ENCODE measurements at regions not wholly inside any gene's neighbourhood (a gene's known extent, or its start where the extent isn't known, plus 50 kb on each side); places are given as distances from the start of the nearest gene placed in this dataset.

GRCh38 chr11:20309231-20310025 is 54.1 kb upstream of the HTATIP2 start:
- no peak for TF ChIP-seq GABPA (IDR thresholded peaks at IDR 0.05 in 1 of 2, conservative IDR thresholded peaks at IDR 0.05 in 1 of 2)
- TF ChIP-seq MAX (IDR thresholded peaks at IDR 0.05), result no peak
- TF ChIP-seq, protein P1, sequence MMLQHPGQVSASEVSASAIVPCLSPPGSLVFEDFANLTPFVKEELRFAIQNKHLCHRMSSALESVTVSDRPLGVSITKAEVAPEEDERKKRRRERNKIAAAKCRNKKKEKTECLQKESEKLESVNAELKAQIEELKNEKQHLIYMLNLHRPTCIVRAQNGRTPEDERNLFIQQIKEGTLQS (IDR thresholded peaks at IDR 0.05), result no peak
- TF ChIP-seq NR2F2 (IDR thresholded peaks at IDR 0.05), result no peak
- TF ChIP-seq RAD21 (IDR thresholded peaks at IDR 0.05), result no peak
- no peak for TF ChIP-seq RXRA (IDR thresholded peaks at IDR 0.05)
- no peak for TF ChIP-seq FOXA2 (IDR thresholded peaks at IDR 0.05)
- no peak for TF ChIP-seq YY1 (IDR thresholded peaks at IDR 0.05)
- no peak for TF ChIP-seq HNF4G (IDR thresholded peaks at IDR 0.05)
- TF ChIP-seq TAF1 (conservative IDR thresholded peaks at IDR 0.05), result no peak
- TF ChIP-seq CTCF (IDR thresholded peaks at IDR 0.05; ENCODE audit: low read depth, low read length, missing input control), result no peak
- TF ChIP-seq SP1 (IDR thresholded peaks at IDR 0.05), result no peak
- no peak for TF ChIP-seq ZBTB33 (IDR thresholded peaks at IDR 0.05)
- TF ChIP-seq, protein P2, sequence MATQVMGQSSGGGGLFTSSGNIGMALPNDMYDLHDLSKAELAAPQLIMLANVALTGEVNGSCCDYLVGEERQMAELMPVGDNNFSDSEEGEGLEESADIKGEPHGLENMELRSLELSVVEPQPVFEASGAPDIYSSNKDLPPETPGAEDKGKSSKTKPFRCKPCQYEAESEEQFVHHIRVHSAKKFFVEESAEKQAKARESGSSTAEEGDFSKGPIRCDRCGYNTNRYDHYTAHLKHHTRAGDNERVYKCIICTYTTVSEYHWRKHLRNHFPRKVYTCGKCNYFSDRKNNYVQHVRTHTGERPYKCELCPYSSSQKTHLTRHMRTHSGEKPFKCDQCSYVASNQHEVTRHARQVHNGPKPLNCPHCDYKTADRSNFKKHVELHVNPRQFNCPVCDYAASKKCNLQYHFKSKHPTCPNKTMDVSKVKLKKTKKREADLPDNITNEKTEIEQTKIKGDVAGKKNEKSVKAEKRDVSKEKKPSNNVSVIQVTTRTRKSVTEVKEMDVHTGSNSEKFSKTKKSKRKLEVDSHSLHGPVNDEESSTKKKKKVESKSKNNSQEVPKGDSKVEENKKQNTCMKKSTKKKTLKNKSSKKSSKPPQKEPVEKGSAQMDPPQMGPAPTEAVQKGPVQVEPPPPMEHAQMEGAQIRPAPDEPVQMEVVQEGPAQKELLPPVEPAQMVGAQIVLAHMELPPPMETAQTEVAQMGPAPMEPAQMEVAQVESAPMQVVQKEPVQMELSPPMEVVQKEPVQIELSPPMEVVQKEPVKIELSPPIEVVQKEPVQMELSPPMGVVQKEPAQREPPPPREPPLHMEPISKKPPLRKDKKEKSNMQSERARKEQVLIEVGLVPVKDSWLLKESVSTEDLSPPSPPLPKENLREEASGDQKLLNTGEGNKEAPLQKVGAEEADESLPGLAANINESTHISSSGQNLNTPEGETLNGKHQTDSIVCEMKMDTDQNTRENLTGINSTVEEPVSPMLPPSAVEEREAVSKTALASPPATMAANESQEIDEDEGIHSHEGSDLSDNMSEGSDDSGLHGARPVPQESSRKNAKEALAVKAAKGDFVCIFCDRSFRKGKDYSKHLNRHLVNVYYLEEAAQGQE (IDR thresholded peaks at IDR 0.05), result no peak
- TF ChIP-seq HNF4A (conservative IDR thresholded peaks at IDR 0.05), result no peak
- no peak for TF ChIP-seq FOXA1 (IDR thresholded peaks at IDR 0.05)
- no peak for TF ChIP-seq EGR1 (IDR thresholded peaks at IDR 0.05; ENCODE audit: low read depth in 2 of 2)
- TF ChIP-seq JUND (IDR thresholded peaks at IDR 0.05), result no peak
- H3K4me1 ChIP-seq (ENCODE audit: control insufficient read depth in 4 of 4, insufficient read depth in 4 of 4, low read length in 3 of 4), result no peaks in the 10 kb centered on the region
- 86% methylated on average over 5 of the region's 5 CpGs for WGBS

More at GRCh38 chr11:20309231-20310025, 54.1 kb upstream of the HTATIP2 start:
- H3K27me3 ChIP-seq (ENCODE audit: control insufficient read depth in 4 of 4, insufficient read depth in 4 of 4, low read length in 3 of 4), result peaks cover 0 to 5% (median under 1%) of the 10 kb centered on the region in 4 donors
- DNase-seq (ENCODE audit: low spot score), result no peak
- H3K9ac ChIP-seq (ENCODE audit: low read depth in 1 of 2, low read length in 2 of 2), result no peak overlapping the region
- no peak overlapping the region for H3K27ac ChIP-seq (ENCODE audit: low read depth in 1 of 2, low read length in 2 of 2)
- H3K4me3 ChIP-seq (ENCODE audit: low read depth in 1 of 3, low read length in 3 of 3), result no peak overlapping the region
- no peaks in the 10 kb centered on the region for H3K36me3 ChIP-seq (ENCODE audit: control insufficient read depth in 4 of 4, insufficient read depth in 3 of 4, low read depth in 1 of 4, low read length in 3 of 4)
- no peaks in the 10 kb centered on the region for H3K9me3 ChIP-seq (ENCODE audit: control insufficient read depth in 4 of 4, low read length in 3 of 4)

Measured in liver (tissue), 8 donors.